Head of caudate nucleus (tissue), 42 donors: ENCODE measurements at regions not wholly inside any gene's neighbourhood (a gene's known extent, or its start where the extent isn't known, plus 50 kb on each side); places are given as distances from the start of the nearest gene placed in this dataset.
A peak's percentile ranks its signal among the peaks of the same experiment; 100 is the strongest.

Experiments
- DNase-seq, 42 donors: peaks; one replicate each; pipeline versions ENCODE4 v3.0.0 to v3.0.0-alpha.2; 2020 to 2021; ENCODE audit warnings: mixed read lengths in 7 of 42
- intact Hi-C: fragments of 100-400 bp; cut with DNase I; formaldehyde crosslinking; loops from one replicate; pipeline ENCODE4 v1.15.0; 2022

DNA sequence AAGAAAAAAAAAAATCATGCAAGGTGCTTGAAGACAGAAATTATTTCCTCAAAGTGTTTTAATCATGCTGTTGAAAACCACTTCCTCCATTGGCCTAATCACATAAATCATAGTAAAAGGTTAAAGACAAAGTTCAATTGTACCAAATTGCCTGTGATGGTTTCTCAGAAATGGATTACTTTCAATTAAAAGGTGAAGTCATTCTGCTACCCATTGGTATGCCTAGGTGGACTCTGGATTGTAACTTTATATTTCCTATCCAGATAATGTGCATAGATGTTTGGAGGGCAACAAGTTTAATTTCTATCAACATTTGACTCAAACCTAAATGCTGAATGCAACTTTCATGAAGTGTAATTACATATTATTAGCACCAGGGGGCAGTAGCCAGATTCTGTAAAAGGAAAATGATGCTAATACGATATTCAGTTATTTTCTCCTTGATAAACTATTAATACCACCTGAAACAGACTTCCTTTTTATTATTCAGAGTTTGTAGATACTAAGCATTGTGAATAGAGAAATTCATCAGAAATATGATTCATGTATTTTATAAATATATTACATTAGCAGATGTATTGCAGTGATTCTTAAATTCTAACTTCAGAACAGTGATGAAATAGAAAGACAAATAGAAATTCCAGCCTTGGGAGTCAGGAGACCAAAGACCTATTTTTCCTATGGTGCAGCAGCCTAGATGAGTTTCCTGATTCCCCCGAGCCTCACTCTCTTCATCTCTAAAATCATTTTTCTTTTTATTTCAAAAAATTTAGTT lies 148.2 kb downstream of the CAAP1 start:
- peak in 1 of 42 donors; percentile 10 for DNase-seq
- intact Hi-C loops: no loop called here

GRCh38 chr9:26742828-26743476 lies 149.7 kb downstream of the CAAP1 start:
- intact Hi-C loops: no loop called here
- no peak for DNase-seq

DNA sequence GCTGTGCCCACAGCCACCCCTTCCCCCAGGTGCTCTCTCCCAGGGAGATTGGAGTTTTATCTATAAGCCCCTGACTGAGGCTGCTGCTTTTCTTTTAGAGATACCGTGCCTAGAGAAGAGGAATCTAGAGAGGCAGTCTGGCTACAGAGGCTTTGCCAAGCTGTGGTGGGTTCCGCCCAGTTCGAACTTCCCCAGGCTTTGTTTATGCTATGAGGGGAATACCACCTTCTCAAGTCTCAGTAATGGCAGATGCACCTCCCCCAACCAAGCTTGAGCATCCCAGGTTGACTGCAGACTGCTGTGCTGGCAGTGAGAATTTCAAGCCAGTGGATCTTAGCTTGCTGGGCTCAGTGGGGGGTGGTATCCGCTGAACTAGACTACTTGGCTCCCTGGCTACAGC lies 157.4 kb downstream of the CAAP1 start:
- no peak for DNase-seq
- intact Hi-C loops: no loop called here

- no peak for DNase-seq
- intact Hi-C loops: no loop called here
Observed at GRCh38 chr9:26729187-26729586, 163.4 kb downstream of the CAAP1 start.

DNA sequence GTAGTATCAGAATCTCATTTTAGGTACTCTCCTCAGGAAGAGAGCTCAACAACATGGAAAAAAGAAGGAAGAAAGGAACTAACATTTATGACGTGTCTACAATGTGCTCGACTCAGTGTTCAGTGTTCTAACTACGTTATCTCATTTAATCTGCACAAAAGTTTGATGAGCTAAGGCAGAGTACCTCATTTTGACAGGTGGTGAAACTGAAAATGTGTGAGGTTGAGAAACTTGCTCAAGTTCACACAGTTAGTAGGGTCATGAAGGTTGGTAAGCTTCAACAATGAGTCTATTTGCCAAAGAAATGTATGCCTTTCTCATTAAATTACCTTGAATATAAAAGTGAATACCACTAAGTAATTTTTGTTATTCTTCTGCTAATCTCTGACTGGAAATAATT lies 165.1 kb downstream of the CAAP1 start:
- DNase-seq: no peak
- intact Hi-C loops: no loop called here

GRCh38 chr9:26725573-26725972 lies 167.0 kb downstream of the CAAP1 start:
- intact Hi-C loops: no loop called here
- no peak for DNase-seq

DNA sequence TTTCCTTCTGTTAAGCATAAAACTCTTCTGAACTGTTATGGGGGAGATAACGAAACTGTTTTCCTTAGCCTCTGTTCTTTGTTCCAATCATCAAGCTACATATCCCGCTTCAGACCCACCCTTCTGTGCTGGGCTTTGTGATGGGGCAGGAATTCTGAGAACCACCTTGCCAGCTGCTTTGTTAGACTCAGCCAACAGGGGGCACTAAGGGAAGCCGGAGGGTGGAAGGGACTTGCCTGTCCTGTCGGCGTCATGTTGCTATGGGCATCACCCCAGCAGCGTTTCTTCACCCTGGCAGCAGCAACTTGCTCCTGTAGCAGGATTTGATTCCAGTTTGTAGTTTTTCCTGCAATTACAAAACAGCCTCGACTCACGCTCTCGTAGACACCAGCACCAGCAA lies 169.1 kb downstream of the CAAP1 start:
- DNase-seq: peak in 39 of 42 donors; percentile 1 to 59 (median 19)
- intact Hi-C loops: no loop called here

DNA sequence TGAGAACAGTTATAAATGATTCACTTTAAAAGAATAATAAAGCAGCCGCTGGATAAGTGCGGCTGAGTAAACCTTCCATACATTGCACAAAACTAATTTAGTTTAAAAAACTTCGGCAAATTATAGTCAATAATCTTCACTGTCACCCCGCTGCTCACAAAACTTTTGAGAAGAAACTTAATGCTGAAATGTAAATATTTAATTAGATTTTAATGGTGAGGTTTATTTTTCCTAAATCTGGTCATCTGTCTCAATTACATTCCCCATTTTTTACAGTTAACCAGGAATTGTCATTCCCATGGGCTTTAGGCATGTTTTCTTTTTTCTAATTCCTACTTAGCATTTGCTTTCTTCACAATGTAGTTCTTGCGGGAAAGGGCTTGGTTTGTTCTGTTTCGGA lies 169.8 kb downstream of the CAAP1 start:
- intact Hi-C loops: no loop called here

DNA sequence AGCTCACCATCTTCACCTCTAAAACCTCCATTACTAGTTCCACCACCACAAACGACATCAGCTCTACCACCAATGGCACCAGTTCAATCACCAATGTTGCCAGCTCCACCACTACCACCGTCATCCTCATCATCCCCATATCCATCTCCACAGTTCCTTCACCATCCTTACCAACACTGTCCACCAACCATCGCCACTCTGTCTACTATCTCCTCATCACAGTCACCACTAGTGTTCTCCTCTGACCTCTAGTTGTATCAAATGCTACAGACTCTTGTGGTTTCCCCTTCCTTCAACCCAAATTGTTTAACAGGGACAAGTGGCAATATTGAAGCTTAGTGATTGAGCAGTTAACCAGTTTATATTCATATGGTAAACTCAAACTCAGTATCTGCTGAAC lies 182.6 kb downstream of the CAAP1 start:
- intact Hi-C loops: no loop called here
- DNase-seq: no peak

More for the DNA sequence above, 169.8 kb downstream of the CAAP1 start:
- no peak for DNase-seq

DNA sequence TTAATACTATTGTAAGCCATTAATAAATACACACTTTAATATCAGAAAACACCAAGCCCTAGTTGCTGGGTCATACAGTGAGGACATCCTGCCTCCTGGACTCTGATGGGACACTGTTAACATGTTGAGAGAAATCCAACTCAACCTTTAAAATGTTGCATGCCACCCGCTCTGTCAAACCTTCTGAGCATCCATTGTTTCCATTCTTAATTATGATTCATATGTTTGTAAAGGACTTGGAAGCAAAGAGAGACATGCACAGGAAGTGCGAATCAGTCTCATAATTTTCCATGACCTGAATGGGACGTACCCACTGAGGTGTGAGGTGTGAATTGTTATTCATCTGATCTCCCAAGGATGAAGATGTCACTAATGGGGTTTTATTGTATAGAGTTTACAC lies 186.4 kb downstream of the CAAP1 start:
- no peak for DNase-seq
- intact Hi-C loops: no loop called here

DNA sequence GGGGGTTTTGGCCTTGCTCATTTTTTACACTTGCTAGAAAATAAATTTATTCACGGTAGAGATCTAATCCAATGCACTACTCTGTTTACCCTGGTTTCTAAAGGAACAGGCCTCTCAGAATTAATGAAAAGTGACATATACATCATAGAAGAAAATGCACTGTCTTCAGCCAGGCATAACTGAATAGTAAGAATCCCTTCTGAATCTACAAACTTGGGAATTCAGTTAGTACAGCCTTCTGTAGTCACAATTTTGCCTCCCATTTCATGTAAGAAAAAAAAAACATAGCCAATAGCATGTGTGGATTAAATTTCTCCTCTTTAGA lies 197.3 kb downstream of the CAAP1 start:
- intact Hi-C loops: no loop called here

DNA sequence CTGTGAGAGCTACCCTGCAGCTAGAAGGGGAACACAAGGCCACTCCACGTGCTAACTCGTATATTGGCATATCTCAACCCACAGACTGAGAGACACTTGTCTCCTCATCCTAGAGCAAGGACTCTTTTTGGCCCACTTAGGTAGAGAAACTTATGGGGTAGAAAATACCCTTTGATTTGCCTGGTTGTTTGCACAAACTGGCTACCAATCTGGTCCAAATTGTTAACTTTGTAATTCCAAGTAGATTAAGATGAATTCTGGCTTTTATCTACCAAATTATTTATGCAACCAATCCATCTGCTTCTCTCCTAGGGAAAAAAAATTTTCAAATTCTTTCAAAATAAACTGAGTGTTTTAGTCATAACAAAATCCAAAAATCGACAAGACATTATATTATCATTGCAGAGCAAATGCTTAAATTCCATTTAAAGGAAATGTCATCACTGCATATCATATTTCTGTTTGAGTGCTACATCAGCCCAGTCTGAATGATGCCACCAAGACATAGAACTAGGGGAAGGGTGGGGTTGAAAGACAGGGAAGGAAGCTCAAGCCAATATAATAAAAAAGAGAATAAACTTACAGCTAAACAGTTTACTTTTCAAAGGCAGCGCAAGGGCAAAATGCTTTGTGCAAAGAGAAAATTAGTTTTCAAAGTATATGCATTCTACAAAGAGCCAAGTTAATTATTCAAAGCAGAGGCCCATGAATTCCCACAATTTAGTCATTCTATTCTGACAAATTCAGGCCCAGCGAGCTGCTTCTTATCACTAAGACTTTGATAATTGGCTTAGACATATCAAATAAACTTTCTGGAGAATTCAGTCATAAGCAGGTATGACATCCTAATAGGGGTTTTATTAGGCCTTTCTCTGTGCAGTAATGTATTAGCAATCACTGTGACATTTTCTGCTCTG lies 198.0 kb downstream of the CAAP1 start:
- DNase-seq: no peak
- intact Hi-C loops: no loop called here

More for the DNA sequence above, 197.3 kb downstream of the CAAP1 start:
- no peak for DNase-seq

DNA sequence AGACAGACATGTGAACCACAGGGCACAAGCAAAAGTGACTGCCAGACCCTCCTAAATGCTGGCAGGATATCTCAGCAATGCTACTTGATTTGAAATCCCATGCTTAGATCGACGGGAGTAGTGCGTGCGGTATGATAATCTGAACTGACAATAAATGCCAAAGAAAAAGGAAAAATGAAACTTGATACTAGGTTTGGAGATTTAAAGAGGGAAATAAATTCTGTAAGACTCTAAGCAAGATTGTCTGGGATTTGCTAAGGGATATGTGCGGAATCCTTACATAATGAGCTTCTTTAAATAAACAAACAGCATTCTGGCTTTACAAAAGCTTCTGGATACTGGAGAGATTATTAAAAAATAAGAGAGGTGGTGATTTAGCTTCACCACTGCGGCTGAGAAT lies 203.6 kb downstream of the CAAP1 start:
- intact Hi-C loops: no loop called here
- DNase-seq: no peak

DNA sequence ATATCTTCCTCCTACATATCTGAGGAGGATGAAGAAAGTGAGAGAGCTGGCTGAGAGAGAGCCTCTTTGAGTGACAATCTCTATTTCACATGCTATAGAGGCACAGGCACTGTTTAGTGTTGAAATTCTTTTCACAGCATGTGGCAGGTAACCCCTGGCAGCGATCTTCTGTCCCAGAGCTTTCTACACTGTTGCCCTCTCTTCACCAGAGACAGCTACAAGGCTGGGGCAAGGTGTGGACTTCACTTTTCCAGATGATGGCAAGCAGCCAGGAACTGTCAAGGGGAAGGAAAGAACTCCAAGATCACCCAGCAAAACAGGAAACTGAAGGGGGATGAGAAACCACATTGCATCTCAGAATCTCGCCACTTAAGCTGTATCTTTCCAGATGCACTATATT lies 205.2 kb downstream of the CAAP1 start:
- DNase-seq: no peak
- intact Hi-C loops: no loop called here

GRCh38 chr9:26685818-26686217 lies 206.8 kb downstream of the CAAP1 start:
- intact Hi-C loops: no loop called here
- DNase-seq: no peak

DNA sequence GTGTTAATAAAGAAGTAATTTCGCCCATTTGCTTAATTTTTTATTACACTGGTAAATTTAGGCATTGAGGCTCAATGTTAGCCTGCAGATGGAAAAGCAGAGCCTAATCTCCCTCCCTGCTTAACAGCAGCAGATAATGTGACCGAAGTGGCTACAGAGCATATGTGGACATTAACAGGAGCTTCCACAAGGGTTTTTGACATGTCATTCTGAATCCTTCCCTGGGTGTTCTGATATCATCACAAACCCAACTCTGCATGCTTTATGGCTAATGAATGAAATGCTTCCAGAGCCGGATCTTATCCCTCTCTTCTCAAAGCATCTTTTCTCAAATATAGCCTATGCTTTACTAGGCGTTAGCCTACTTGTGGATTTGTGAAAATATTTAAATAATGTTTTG lies 208.6 kb downstream of the CAAP1 start:
- DNase-seq: no peak
- intact Hi-C loops: no loop called here

GRCh38 chr9:26682796-26683496 lies 209.7 kb downstream of the CAAP1 start:
- no peak for DNase-seq
- intact Hi-C loops: no loop called here

- intact Hi-C loops: no loop called here
Observed at GRCh38 chr9:26682041-26682440, 210.6 kb downstream of the CAAP1 start.

DNA sequence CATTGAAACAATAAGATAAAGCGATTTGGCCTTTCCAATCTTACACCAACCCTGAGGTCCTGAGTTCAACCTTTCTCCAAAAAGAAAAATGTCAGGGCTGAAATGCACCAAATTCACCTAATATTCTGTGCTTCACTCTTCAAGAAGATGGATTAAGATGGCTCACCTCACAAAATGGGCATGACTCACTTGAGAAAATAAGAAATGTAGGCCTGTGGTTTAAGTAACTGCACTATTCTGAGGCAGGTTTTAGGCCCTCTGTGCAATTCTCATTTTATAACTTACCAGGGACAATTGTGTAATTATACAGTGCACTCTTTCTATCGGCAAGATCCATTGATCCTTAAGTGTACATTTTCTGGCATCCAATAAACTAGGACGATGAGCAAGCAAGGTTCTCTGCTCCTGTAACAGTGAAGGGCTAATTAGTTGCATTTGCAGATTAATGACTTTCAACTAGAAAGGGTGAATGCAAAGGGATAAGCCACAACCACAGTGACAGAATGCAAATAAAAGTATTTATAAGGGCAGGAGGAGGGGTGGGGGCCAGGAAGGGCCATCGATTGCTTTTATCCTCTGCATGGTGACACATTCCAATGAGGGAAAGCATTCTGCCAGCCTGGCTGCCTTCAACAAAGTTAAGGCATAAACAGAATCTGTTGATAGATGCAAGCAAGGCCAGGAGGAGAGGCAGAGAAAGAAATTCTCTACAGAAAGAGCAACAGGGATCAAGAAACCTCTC lies 214.5 kb downstream of the CAAP1 start:
- intact Hi-C loops: no loop called here
- DNase-seq: no peak

More at GRCh38 chr9:26682041-26682440, 210.6 kb downstream of the CAAP1 start:
- no peak for DNase-seq
